ENCODE measurements at regions not wholly inside any gene's neighbourhood (a gene's known extent, or its start where the extent isn't known, plus 50 kb on each side); places are given as distances from the start of the nearest gene placed in this dataset.
A peak's percentile ranks its signal among the peaks of the same experiment; 100 is the strongest.

GRCh38 chr2:117537032-117537431 is 277.5 kb upstream of the DDX18 start:
- Histone ChIP-seq H3K4me3 (ENCODE audit: low read depth in 1 of 2, low read length in 2 of 2) (no peak overlapping the region), H4K20me1 (ENCODE audit: insufficient read depth, low read length) (no peaks in the 10 kb centered on the region), H3K4me1 (ENCODE audit: insufficient read depth, low read length) (no peaks in the 10 kb centered on the region), H3K9ac (ENCODE audit: low read depth, low read length) (no peak overlapping the region), H3K9me3 (ENCODE audit: insufficient read depth, low read length, severe bottlenecking) (peaks cover 6% of the 10 kb centered on the region), H3K27me3 (ENCODE audit: insufficient read depth, low read length, poor library complexity) (no peaks in the 10 kb centered on the region), H3K4me2 (ENCODE audit: insufficient read depth, low read length) (no peak overlapping the region), H3K36me3 (ENCODE audit: insufficient read depth, low read length) (no peaks in the 10 kb centered on the region), H3K79me2 (ENCODE audit: insufficient read depth, low read length) (no peaks in the 10 kb centered on the region), H2AFZ (ENCODE audit: low read depth, low read length) (no peak overlapping the region), H3K27ac (ENCODE audit: low read length) (no peak overlapping the region)
- ATAC-seq (ENCODE audit: insufficient read depth, low read depth) (no peak), DNase-seq (no peak)
- TF ChIP-seq CTCF (IDR thresholded peaks at IDR 0.05; ENCODE audit: borderline replicate concordance, extremely low read depth, low read length, poor library complexity, severe bottlenecking), result peak; percentile 6
- no peak for TF ChIP-seq EZH2 (IDR thresholded peaks at IDR 0.05; ENCODE audit: borderline replicate concordance, low read depth, low read length, severe bottlenecking)

- no peak overlapping the region for H3K9ac ChIP-seq (ENCODE audit: low read depth, low read length)
- TF ChIP-seq CTCF (IDR thresholded peaks at IDR 0.05; ENCODE audit: borderline replicate concordance, extremely low read depth, low read length, poor library complexity, severe bottlenecking), result no peak
- TF ChIP-seq EZH2 (IDR thresholded peaks at IDR 0.05; ENCODE audit: borderline replicate concordance, low read depth, low read length, severe bottlenecking), result no peak
- H2AFZ ChIP-seq (ENCODE audit: low read depth, low read length), result no peak overlapping the region
- H3K4me1 ChIP-seq (ENCODE audit: insufficient read depth, low read length), result no peaks in the 10 kb centered on the region
- H4K20me1 ChIP-seq (ENCODE audit: insufficient read depth, low read length), result no peaks in the 10 kb centered on the region
- H3K4me2 ChIP-seq (ENCODE audit: insufficient read depth, low read length), result no peak overlapping the region
- DNase-seq, result no peak
- H3K9me3 ChIP-seq (ENCODE audit: insufficient read depth, low read length, severe bottlenecking), result no peaks in the 10 kb centered on the region
- H3K27me3 ChIP-seq (ENCODE audit: insufficient read depth, low read length, poor library complexity), result no peaks in the 10 kb centered on the region
- no peaks in the 10 kb centered on the region for H3K36me3 ChIP-seq (ENCODE audit: insufficient read depth, low read length)
- ATAC-seq (ENCODE audit: insufficient read depth, low read depth), result no peak
- no peak overlapping the region for H3K4me3 ChIP-seq (ENCODE audit: low read depth in 1 of 2, low read length in 2 of 2)
- no peaks in the 10 kb centered on the region for H3K79me2 ChIP-seq (ENCODE audit: insufficient read depth, low read length)
- H3K27ac ChIP-seq (ENCODE audit: low read length), result no peak overlapping the region
Observed at GRCh38 chr2:117551858-117552257, 262.6 kb upstream of the DDX18 start.

- H3K27me3 ChIP-seq (ENCODE audit: insufficient read depth, low read length, poor library complexity), result no peaks in the 10 kb centered on the region
- no peak overlapping the region for H3K4me3 ChIP-seq (ENCODE audit: low read depth in 1 of 2, low read length in 2 of 2)
- ATAC-seq (ENCODE audit: insufficient read depth, low read depth) (no peak), DNase-seq (no peak)
- H3K36me3 ChIP-seq (ENCODE audit: insufficient read depth, low read length), result no peaks in the 10 kb centered on the region
- H3K9me3 ChIP-seq (ENCODE audit: insufficient read depth, low read length, severe bottlenecking), result no peaks in the 10 kb centered on the region
- H3K27ac ChIP-seq (ENCODE audit: low read length), result no peak overlapping the region
- H3K79me2 ChIP-seq (ENCODE audit: insufficient read depth, low read length), result no peaks in the 10 kb centered on the region
- H3K9ac ChIP-seq (ENCODE audit: low read depth, low read length), result no peak overlapping the region
- TF ChIP-seq EZH2 (IDR thresholded peaks at IDR 0.05; ENCODE audit: borderline replicate concordance, low read depth, low read length, severe bottlenecking) (no peak), CTCF (IDR thresholded peaks at IDR 0.05; ENCODE audit: borderline replicate concordance, extremely low read depth, low read length, poor library complexity, severe bottlenecking) (no peak)
- no peaks in the 10 kb centered on the region for H3K4me1 ChIP-seq (ENCODE audit: insufficient read depth, low read length)
- no peak overlapping the region for H3K4me2 ChIP-seq (ENCODE audit: insufficient read depth, low read length)
- H2AFZ ChIP-seq (ENCODE audit: low read depth, low read length), result no peak overlapping the region
- H4K20me1 ChIP-seq (ENCODE audit: insufficient read depth, low read length), result no peaks in the 10 kb centered on the region
Observed at GRCh38 chr2:117553448-117553847, 261.0 kb upstream of the DDX18 start.

- Histone ChIP-seq H3K36me3 (ENCODE audit: insufficient read depth, low read length) (no peaks in the 10 kb centered on the region), H3K27ac (ENCODE audit: low read length) (no peak overlapping the region), H3K4me3 (ENCODE audit: low read depth in 1 of 2, low read length in 2 of 2) (no peak overlapping the region), H3K4me1 (ENCODE audit: insufficient read depth, low read length) (no peaks in the 10 kb centered on the region), H3K4me2 (ENCODE audit: insufficient read depth, low read length) (no peak overlapping the region), H3K9me3 (ENCODE audit: insufficient read depth, low read length, severe bottlenecking) (no peaks in the 10 kb centered on the region), H2AFZ (ENCODE audit: low read depth, low read length) (no peak overlapping the region), H4K20me1 (ENCODE audit: insufficient read depth, low read length) (no peaks in the 10 kb centered on the region), H3K9ac (ENCODE audit: low read depth, low read length) (no peak overlapping the region), H3K27me3 (ENCODE audit: insufficient read depth, low read length, poor library complexity) (no peaks in the 10 kb centered on the region), H3K79me2 (ENCODE audit: insufficient read depth, low read length) (no peaks in the 10 kb centered on the region)
- ATAC-seq (ENCODE audit: insufficient read depth, low read depth) (no peak), DNase-seq (no peak)
- TF ChIP-seq CTCF (IDR thresholded peaks at IDR 0.05; ENCODE audit: borderline replicate concordance, extremely low read depth, low read length, poor library complexity, severe bottlenecking), result no peak
- TF ChIP-seq EZH2 (IDR thresholded peaks at IDR 0.05; ENCODE audit: borderline replicate concordance, low read depth, low read length, severe bottlenecking), result no peak
Observed at GRCh38 chr2:117555965-117556364, 258.5 kb upstream of the DDX18 start.

Data from DND-41 (cell line).